ENCODE measurements at regions not wholly inside any gene's neighbourhood (a gene's known extent, or its start where the extent isn't known, plus 50 kb on each side); places are given as distances from the start of the nearest gene placed in this dataset.

- Histone ChIP-seq H3K9me3 (ENCODE audit: low read depth) (no peaks in the 10 kb centered on the region), H3K36me3 (no peaks in the 10 kb centered on the region), H3K4me1 (ENCODE audit: low read depth) (no peaks in the 10 kb centered on the region), H3K27me3 (no peaks in the 10 kb centered on the region), H3K4me3 (no peak overlapping the region), H3K27ac (no peak overlapping the region)
- no peak for TF ChIP-seq CTCF (IDR thresholded peaks at IDR 0.05; ENCODE audit: low read depth, low read length)
- no peak for DNase-seq (ENCODE audit: low read depth in 1 of 2, low spot score in 1 of 2)
Measured at GRCh38 chr4:119697887-119698393, 69.3 kb upstream of the PDE5A start.

DNA sequence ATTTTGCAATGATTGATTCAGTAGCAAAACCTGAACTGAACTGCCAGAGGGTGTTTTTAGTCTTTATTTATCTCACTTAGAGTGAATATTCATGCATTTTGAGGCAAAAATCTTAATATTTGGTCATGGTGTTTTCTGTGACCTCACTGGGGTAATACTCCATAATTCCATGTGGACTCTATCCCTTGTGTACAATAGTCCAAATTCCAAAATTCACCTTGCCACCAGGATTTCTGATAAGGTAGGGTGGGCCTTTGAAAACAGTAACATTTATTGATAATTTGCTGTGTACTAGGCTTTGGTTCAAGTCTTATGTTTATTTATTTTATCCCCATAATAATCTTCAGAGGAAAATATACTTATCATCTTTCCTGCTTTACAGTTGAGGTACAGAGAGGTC is 68.4 kb upstream of the PDE5A start:
- Histone ChIP-seq H3K27me3 (no peaks in the 10 kb centered on the region), H3K36me3 (no peaks in the 10 kb centered on the region), H3K4me1 (ENCODE audit: low read depth) (no peaks in the 10 kb centered on the region), H3K4me3 (no peak overlapping the region), H3K27ac (no peak overlapping the region), H3K9me3 (ENCODE audit: low read depth) (no peaks in the 10 kb centered on the region)
- no peak for DNase-seq (ENCODE audit: low read depth in 1 of 2, low spot score in 1 of 2)
- TF ChIP-seq CTCF (IDR thresholded peaks at IDR 0.05; ENCODE audit: low read depth, low read length), result no peak

GRCh38 chr4:119695216-119695615 is 66.6 kb upstream of the PDE5A start:
- Histone ChIP-seq H3K4me3 (no peak overlapping the region), H3K36me3 (no peaks in the 10 kb centered on the region), H3K9me3 (ENCODE audit: low read depth) (no peaks in the 10 kb centered on the region), H3K27me3 (no peaks in the 10 kb centered on the region), H3K4me1 (ENCODE audit: low read depth) (no peaks in the 10 kb centered on the region), H3K27ac (no peak overlapping the region)
- TF ChIP-seq CTCF (IDR thresholded peaks at IDR 0.05; ENCODE audit: low read depth, low read length), result no peak
- no peak for DNase-seq (ENCODE audit: low read depth in 1 of 2, low spot score in 1 of 2)

GRCh38 chr4:119693126-119693525 is 64.5 kb upstream of the PDE5A start:
- no peak for TF ChIP-seq CTCF (IDR thresholded peaks at IDR 0.05; ENCODE audit: low read depth, low read length)
- H3K27me3 ChIP-seq, result no peaks in the 10 kb centered on the region
- peak in 1 of 2 donors; percentile 3 for DNase-seq (ENCODE audit: low read depth in 1 of 2, low spot score in 1 of 2)
- H3K36me3 ChIP-seq, result no peaks in the 10 kb centered on the region
- H3K9me3 ChIP-seq (ENCODE audit: low read depth), result no peaks in the 10 kb centered on the region
- no peak overlapping the region for H3K4me3 ChIP-seq
- H3K27ac ChIP-seq, result no peak overlapping the region
- no peaks in the 10 kb centered on the region for H3K4me1 ChIP-seq (ENCODE audit: low read depth)

- TF ChIP-seq CTCF (IDR thresholded peaks at IDR 0.05; ENCODE audit: low read depth, low read length), result no peak
- Histone ChIP-seq H3K27me3 (no peaks in the 10 kb centered on the region), H3K36me3 (no peaks in the 10 kb centered on the region), H3K9me3 (ENCODE audit: low read depth) (no peaks in the 10 kb centered on the region), H3K27ac (no peak overlapping the region), H3K4me3 (no peak overlapping the region), H3K4me1 (ENCODE audit: low read depth) (no peaks in the 10 kb centered on the region)
- DNase-seq (ENCODE audit: low read depth in 1 of 2, low spot score in 1 of 2), result no peak
Measured at GRCh38 chr4:119692001-119692400, 63.4 kb upstream of the PDE5A start.

GRCh38 chr4:119690871-119691270 is 62.3 kb upstream of the PDE5A start:
- H3K27ac ChIP-seq, result no peak overlapping the region
- TF ChIP-seq CTCF (IDR thresholded peaks at IDR 0.05; ENCODE audit: low read depth, low read length), result no peak
- H3K36me3 ChIP-seq, result no peaks in the 10 kb centered on the region
- DNase-seq (ENCODE audit: low read depth in 1 of 2, low spot score in 1 of 2), result no peak
- H3K4me1 ChIP-seq (ENCODE audit: low read depth), result no peaks in the 10 kb centered on the region
- H3K27me3 ChIP-seq, result no peaks in the 10 kb centered on the region
- H3K4me3 ChIP-seq, result no peak overlapping the region
- H3K9me3 ChIP-seq (ENCODE audit: low read depth), result no peaks in the 10 kb centered on the region

All from cardiac muscle cell (in vitro differentiated cells and primary cell).